ENCODE measurements at regions not wholly inside any gene's neighbourhood (a gene's known extent, or its start where the extent isn't known, plus 50 kb on each side); places are given as distances from the start of the nearest gene placed in this dataset.

GRCh38 chr1:213793482-213794067 lies 194.2 kb upstream of the PROX1 start:
- no peak for TF ChIP-seq EZH2 (optimal IDR thresholded peaks at IDR 0.05; ENCODE audit: low read depth, low read length)
- no peak for TF ChIP-seq CTCF (IDR thresholded peaks at IDR 0.05; ENCODE audit: low read length)
- no peak for TF ChIP-seq EZH2phosphoT487 (IDR thresholded peaks at IDR 0.05; ENCODE audit: low read length)

Measured in MM.1S (cell line).